ENCODE measurements at regions not wholly inside any gene's neighbourhood (a gene's known extent, or its start where the extent isn't known, plus 50 kb on each side); places are given as distances from the start of the nearest gene placed in this dataset.

GRCh38 chr2:167537743-167538142, 649.5 kb downstream of the XIRP2 start:
- TF ChIP-seq CTCF (IDR thresholded peaks at IDR 0.05) (no peak), POLR2A (IDR thresholded peaks at IDR 0.05) (no peak)
